AG04450 (cell line): ENCODE measurements at regions not wholly inside any gene's neighbourhood (a gene's known extent, or its start where the extent isn't known, plus 50 kb on each side); places are given as distances from the start of the nearest gene placed in this dataset.

ENCODE experiments used
- CTCF ChIA-PET: fragments of 300-600, 350-600 bp; formaldehyde crosslinking; extraction: SDS; loops from one replicate; lab custom pipeline; 2022; ENCODE audit warnings: antibody characterized with exemption, inconsistent platforms; lab: Charles Lee
- POLR2A ChIA-PET: fragments of 350-600 bp; formaldehyde crosslinking; extraction: SDS; loops from one replicate; lab custom pipeline; 2021; ENCODE audit warnings: antibody characterized with exemption, inconsistent platforms; lab: Yijun Ruan, JAX
- DNase-seq: peaks from one replicate; pipeline ENCODE4 v3.0.0-alpha.2; 2011; ENCODE audit warnings: low read depth, low spot score
- H3K27ac ChIP-seq: one replicate; pipeline ENCODE4 v1.5.1; 2012; ENCODE audit warnings: low read depth, low read length, control low read depth
- H3K27me3 ChIP-seq: one replicate; pipeline ENCODE4 v1.6.0; 2012; ENCODE audit warnings: low read length; ENCODE audit not compliant: control insufficient read depth, insufficient read depth
- H3K4me3 ChIP-seq: 2 replicates; pipeline ENCODE4 v1.5.1; 2011; ENCODE audit warnings: mild to moderate bottlenecking, low read depth, low read length, control low read depth
- H3K9me3 ChIP-seq: 2 replicates; pipeline ENCODE4 v1.5.1; 2012; ENCODE audit warnings: low read length; ENCODE audit not compliant: control insufficient read depth, insufficient read depth
- CTCF ChIP-seq: IDR thresholded peaks from 2 replicates; pipeline ENCODE4 v1.5.1; 2011; ENCODE audit warnings: low read depth, low read length, control low read depth, inconsistent platforms

DNA sequence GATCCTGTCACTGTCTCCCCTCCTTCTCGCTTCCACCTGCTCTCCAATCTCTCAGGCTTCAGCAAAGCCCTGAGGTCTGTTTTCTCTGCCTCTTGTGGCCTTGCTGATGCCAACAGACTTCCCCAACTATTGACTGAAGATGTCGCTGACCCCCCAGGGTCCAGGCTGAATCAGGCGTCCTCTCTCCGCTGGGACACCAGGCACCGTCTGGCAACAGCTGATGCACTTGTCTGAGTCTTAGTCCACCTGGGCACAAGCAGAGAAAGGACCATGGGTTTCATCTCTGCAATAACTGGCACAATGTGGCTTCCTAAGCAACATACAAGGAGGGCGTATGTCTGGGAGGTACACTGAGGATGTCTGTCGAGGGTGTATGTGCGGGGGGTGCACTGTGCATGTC, 248.7 kb upstream of the MYT1L start:
- ChIA-PET POLR2A (no interaction called here), CTCF (no interaction called here)
- TF ChIP-seq CTCF: no peak
- Histone ChIP-seq H3K4me3 (no peak overlapping the region), H3K27ac (no peak overlapping the region), H3K27me3 (no peaks in the 10 kb centered on the region), H3K9me3 (peaks cover 44% of the 10 kb centered on the region)
- no peak for DNase-seq

DNA sequence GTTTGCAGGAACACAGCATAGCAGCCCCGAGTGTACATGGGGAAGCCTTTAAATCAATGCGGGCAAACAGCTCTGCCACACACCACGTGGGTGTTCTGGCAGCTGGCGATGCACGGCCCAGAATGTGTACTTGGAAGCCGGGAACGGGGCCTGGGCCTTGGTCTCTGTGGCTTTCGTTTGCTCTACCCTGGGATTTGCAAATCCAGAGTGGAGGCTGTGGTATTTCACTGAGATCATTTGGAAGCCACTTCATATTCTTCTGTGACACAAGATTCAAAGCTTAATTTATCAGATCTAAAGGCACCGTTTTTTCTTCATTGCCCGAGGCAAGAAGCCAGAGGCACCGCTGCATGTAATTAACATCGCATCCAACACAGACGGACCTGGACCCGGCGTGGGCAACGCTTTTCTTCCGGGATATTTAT, 246.3 kb upstream of the MYT1L start:
- Histone ChIP-seq H3K4me3 (no peak overlapping the region), H3K27ac (no peak overlapping the region), H3K9me3 (peaks cover 58% of the 10 kb centered on the region), H3K27me3 (no peaks in the 10 kb centered on the region)
- ChIA-PET POLR2A (no interaction called here), CTCF (no interaction called here)
- no peak for DNase-seq
- no peak for TF ChIP-seq CTCF

DNA sequence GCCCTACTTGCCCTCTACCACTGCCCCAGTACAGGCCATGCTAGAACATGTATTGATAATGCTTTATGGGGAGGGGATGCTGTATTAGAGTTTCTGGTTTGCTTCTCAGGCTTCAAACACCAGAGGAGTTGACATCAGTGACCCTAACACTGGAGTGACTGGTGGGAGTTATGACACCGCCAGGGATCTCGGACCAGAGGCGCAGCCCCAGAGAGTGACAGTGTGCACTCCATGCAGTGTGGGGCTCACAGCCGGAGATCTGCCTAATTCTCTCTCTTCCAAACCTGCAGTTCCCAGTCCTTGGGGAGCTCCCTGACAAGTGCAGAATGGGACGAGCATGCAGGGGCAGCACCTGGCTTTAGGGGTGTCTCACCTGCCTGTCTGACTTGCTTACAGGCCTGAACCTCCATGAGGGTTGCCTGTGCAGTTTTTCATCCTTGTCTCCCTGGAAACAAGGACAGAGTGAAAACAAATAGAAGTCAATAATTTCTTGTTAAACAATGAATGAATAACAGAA, 244.9 kb upstream of the MYT1L start:
- no peak for DNase-seq
- POLR2A ChIA-PET: no interaction called here
- CTCF ChIA-PET: no interaction called here
- peaks cover 64% of the 10 kb centered on the region for H3K9me3 ChIP-seq
- H3K27me3 ChIP-seq: no peaks in the 10 kb centered on the region
- H3K27ac ChIP-seq: no peak overlapping the region
- H3K4me3 ChIP-seq: no peak overlapping the region
- no peak for TF ChIP-seq CTCF

DNA sequence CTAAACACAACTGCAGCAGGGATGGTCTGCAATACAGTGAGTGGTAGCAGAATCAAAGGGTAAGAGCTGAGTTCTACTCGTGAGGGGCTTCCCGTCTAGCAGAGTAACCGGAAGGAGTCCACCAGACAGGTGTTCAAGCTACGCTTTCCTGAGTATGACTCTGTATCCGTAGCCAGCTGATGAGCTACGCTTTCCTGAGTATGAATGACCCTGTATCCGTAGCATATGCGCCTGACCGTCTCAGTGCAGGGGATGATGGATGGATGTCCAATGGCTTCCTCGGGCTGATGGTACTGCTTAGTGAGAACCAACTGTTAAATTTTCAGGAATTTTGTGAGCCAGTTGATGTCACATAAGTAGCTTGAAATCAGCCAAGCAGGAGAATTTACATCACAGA, 244.1 kb upstream of the MYT1L start:
- H3K4me3 ChIP-seq: no peak overlapping the region
- no peak overlapping the region for H3K27ac ChIP-seq
- peaks cover 64% of the 10 kb centered on the region for H3K9me3 ChIP-seq
- no peak for TF ChIP-seq CTCF
- ChIA-PET POLR2A (no interaction called here), CTCF (no interaction called here)
- no peak for DNase-seq
- H3K27me3 ChIP-seq: no peaks in the 10 kb centered on the region

- H3K4me3 ChIP-seq: no peak overlapping the region
- H3K9me3 ChIP-seq: peaks cover 65% of the 10 kb centered on the region
- no peak overlapping the region for H3K27ac ChIP-seq
- DNase-seq: no peak
- TF ChIP-seq CTCF: no peak
- ChIA-PET CTCF (no interaction called here), POLR2A (no interaction called here)
- no peaks in the 10 kb centered on the region for H3K27me3 ChIP-seq
Observed at GRCh38 chr2:2574401-2575180, 243.5 kb upstream of the MYT1L start.
